Activated T-cell treated with anti-CD3 and anti-CD28 coated beads, Interleukin-2, amount 50 U/mL, for 72 hours (primary cell): ENCODE measurements at regions not wholly inside any gene's neighbourhood (a gene's known extent, or its start where the extent isn't known, plus 50 kb on each side); places are given as distances from the start of the nearest gene placed in this dataset.
A peak's percentile ranks its signal among the peaks of the same experiment; 100 is the strongest.

Experiments used
- ATAC-seq, 2 donors: fragments of 150-1000 bp; cut with Tn5 transposase; replicated peaks in 1 of 2; 2 replicates each; pipeline ENCODE4 v1.10.0; 2021; ENCODE audit warnings: moderate library complexity in 2 of 2, mild to moderate bottlenecking in 1 of 2
- DNase-seq, 2 donors: peaks; one replicate each; pipeline ENCODE4 v3.0.0; 2021 to 2022; ENCODE audit warnings: mixed read lengths in 1 of 2
- H3K27ac Mint-ChIP-seq: one replicate; pipeline ENCODE4 v1.8.0; 2022; ENCODE audit warnings: mild to moderate bottlenecking, moderate library complexity, mixed read lengths
- H3K27me3 Mint-ChIP-seq: one replicate; pipeline ENCODE4 v1.8.0; 2022; ENCODE audit warnings: low read depth, mixed read lengths
- H3K36me3 Mint-ChIP-seq, 2 donors: one replicate each; pipeline ENCODE4 v1.8.0; 2022; ENCODE audit warnings: mixed read lengths in 2 of 2, mild to moderate bottlenecking in 1 of 2; ENCODE audit not compliant: insufficient read depth in 2 of 2
- H3K4me1 Mint-ChIP-seq: one replicate; pipeline ENCODE4 v1.8.0; 2022; ENCODE audit warnings: low read depth, mixed read lengths
- H3K4me3 Mint-ChIP-seq, 2 donors: one replicate each; pipeline ENCODE4 v1.8.0; 2022; ENCODE audit warnings: mild to moderate bottlenecking in 2 of 2, mixed read lengths in 2 of 2, moderate library complexity in 2 of 2
- H3K9me3 Mint-ChIP-seq, 2 donors: one replicate each; pipeline ENCODE4 v1.8.0; 2022; ENCODE audit warnings: mixed read lengths in 2 of 2

- Mint-ChIP-seq H3K9me3 (peaks cover 0 to 1% of the 10 kb centered on the region in 2 donors), H3K27ac (no peak overlapping the region), H3K27me3 (peaks cover 31% of the 10 kb centered on the region), H3K36me3 (no peaks in the 10 kb centered on the region), H3K4me1 (peaks cover 22% of the 10 kb centered on the region), H3K4me3 (no peak overlapping the region)
- no peak for DNase-seq
- no peak for ATAC-seq
These were observed 63.8 kb downstream of the MRPL46 start for GRCh38 chr15:88403351-88403791.

GRCh38 chr15:88401996-88402656, 65.1 kb downstream of the MRPL46 start:
- H3K4me1 Mint-ChIP-seq: peaks cover 22% of the 10 kb centered on the region
- peaks cover 0 to 1% of the 10 kb centered on the region in 2 donors for H3K9me3 Mint-ChIP-seq
- ATAC-seq: peak; percentile 58 to 71
- peak; percentile 28 to 40 for DNase-seq
- no peak overlapping the region for H3K4me3 Mint-ChIP-seq
- no peak overlapping the region for H3K27ac Mint-ChIP-seq
- H3K36me3 Mint-ChIP-seq: no peaks in the 10 kb centered on the region
- peaks cover 31% of the 10 kb centered on the region for H3K27me3 Mint-ChIP-seq

- Mint-ChIP-seq H3K27me3 (peaks cover 30% of the 10 kb centered on the region), H3K36me3 (no peaks in the 10 kb centered on the region), H3K4me3 (no peak overlapping the region), H3K9me3 (peaks cover 0 to 1% of the 10 kb centered on the region in 2 donors), H3K27ac (no peak overlapping the region), H3K4me1 (peaks cover 22% of the 10 kb centered on the region)
- no peak for ATAC-seq
- no peak for DNase-seq
These were observed 65.8 kb downstream of the MRPL46 start for GRCh38 chr15:88401251-88401995.

GRCh38 chr15:88400591-88401250, 66.5 kb downstream of the MRPL46 start:
- H3K27ac Mint-ChIP-seq: no peak overlapping the region
- ATAC-seq (no peak), DNase-seq (no peak)
- H3K4me3 Mint-ChIP-seq: no peak overlapping the region
- H3K36me3 Mint-ChIP-seq: no peaks in the 10 kb centered on the region
- peaks cover 23% of the 10 kb centered on the region for H3K27me3 Mint-ChIP-seq
- peaks cover 22% of the 10 kb centered on the region for H3K4me1 Mint-ChIP-seq
- peaks cover 0 to 1% of the 10 kb centered on the region in 2 donors for H3K9me3 Mint-ChIP-seq

GRCh38 chr15:88400084-88400483, 67.1 kb downstream of the MRPL46 start:
- no peak overlapping the region for H3K4me3 Mint-ChIP-seq
- peaks cover 24% of the 10 kb centered on the region for H3K4me1 Mint-ChIP-seq
- DNase-seq (no peak), ATAC-seq (no peak)
- H3K36me3 Mint-ChIP-seq: no peaks in the 10 kb centered on the region
- H3K27me3 Mint-ChIP-seq: peaks cover 23% of the 10 kb centered on the region
- no peaks in the 10 kb centered on the region for H3K9me3 Mint-ChIP-seq
- no peak overlapping the region for H3K27ac Mint-ChIP-seq

- ATAC-seq: no peak
- Mint-ChIP-seq H3K27ac (no peak overlapping the region), H3K4me3 (no peak overlapping the region), H3K36me3 (no peaks in the 10 kb centered on the region), H3K9me3 (no peaks in the 10 kb centered on the region), H3K4me1 (peaks cover 33% of the 10 kb centered on the region), H3K27me3 (peaks cover 16% of the 10 kb centered on the region)
- no peak for DNase-seq
These were observed 68.0 kb downstream of the MRPL46 start for GRCh38 chr15:88399021-88399685.

- Mint-ChIP-seq H3K9me3 (no peaks in the 10 kb centered on the region), H3K4me3 (no peak overlapping the region), H3K27ac (no peak overlapping the region), H3K36me3 (no peaks in the 10 kb centered on the region), H3K4me1 (peaks cover 37% of the 10 kb centered on the region), H3K27me3 (peaks cover 16% of the 10 kb centered on the region)
- DNase-seq (no peak), ATAC-seq (no peak)
These were observed 69.2 kb downstream of the MRPL46 start for GRCh38 chr15:88398011-88398410.

- peaks cover 21% of the 10 kb centered on the region for H3K27me3 Mint-ChIP-seq
- H3K36me3 Mint-ChIP-seq: no peaks in the 10 kb centered on the region
- H3K27ac Mint-ChIP-seq: no peak overlapping the region
- H3K4me3 Mint-ChIP-seq: no peak overlapping the region
- DNase-seq (no peak), ATAC-seq (no peak)
- no peaks in the 10 kb centered on the region for H3K9me3 Mint-ChIP-seq
- peaks cover 35% of the 10 kb centered on the region for H3K4me1 Mint-ChIP-seq
These were observed 69.7 kb downstream of the MRPL46 start for GRCh38 chr15:88397506-88397905.

- no peak for DNase-seq
- H3K9me3 Mint-ChIP-seq: no peaks in the 10 kb centered on the region
- no peaks in the 10 kb centered on the region for H3K36me3 Mint-ChIP-seq
- H3K4me3 Mint-ChIP-seq: no peak overlapping the region
- H3K4me1 Mint-ChIP-seq: peaks cover 21% of the 10 kb centered on the region
- H3K27ac Mint-ChIP-seq: no peak overlapping the region
- peaks cover 22% of the 10 kb centered on the region for H3K27me3 Mint-ChIP-seq
- no peak for ATAC-seq
These were observed 71.1 kb downstream of the MRPL46 start for GRCh38 chr15:88395872-88396781.

GRCh38 chr15:88395241-88395640, 71.9 kb downstream of the MRPL46 start:
- H3K4me3 Mint-ChIP-seq: no peak overlapping the region

GRCh38 chr15:88394553-88395145, 72.5 kb downstream of the MRPL46 start:
- Mint-ChIP-seq H3K27ac (no peak overlapping the region), H3K9me3 (no peaks in the 10 kb centered on the region), H3K4me1 (peaks cover 20% of the 10 kb centered on the region), H3K36me3 (no peaks in the 10 kb centered on the region), H3K4me3 (no peak overlapping the region), H3K27me3 (peaks cover 28% of the 10 kb centered on the region)
- DNase-seq (no peak), ATAC-seq (no peak)

More at GRCh38 chr15:88395241-88395640, 71.9 kb downstream of the MRPL46 start:
- peaks cover 28% of the 10 kb centered on the region for H3K27me3 Mint-ChIP-seq
- no peak overlapping the region for H3K27ac Mint-ChIP-seq
- DNase-seq: no peak
- no peaks in the 10 kb centered on the region for H3K9me3 Mint-ChIP-seq
- ATAC-seq: no peak
- H3K4me1 Mint-ChIP-seq: peaks cover 20% of the 10 kb centered on the region
- no peaks in the 10 kb centered on the region for H3K36me3 Mint-ChIP-seq
